DND-41 (cell line): ENCODE measurements at regions not wholly inside any gene's neighbourhood (a gene's known extent, or its start where the extent isn't known, plus 50 kb on each side); places are given as distances from the start of the nearest gene placed in this dataset.
A peak's percentile ranks its signal among the peaks of the same experiment; 100 is the strongest.
"Not testable (repeated sequence)": the region's sequence is repeated elsewhere in the genome, so short reads cannot be mapped to it uniquely, and the experiment has no call there.

Experiments used
- ATAC-seq: fragments of 200-7000 bp; cut with Tn5 transposase; 3 replicates; pipeline ENCODE4 v1.9.1; 2021; ENCODE audit warnings: low read depth; ENCODE audit not compliant: insufficient read depth
- DNase-seq: peaks from one replicate; pipeline ENCODE4 v3.0.0-alpha.2; 2020
- H2AFZ ChIP-seq: 2 replicates; pipeline ENCODE4 v1.6.0; 2012; ENCODE audit warnings: low read depth, low read length
- H3K27ac ChIP-seq: 2 replicates; pipeline ENCODE4 v1.5.1; 2012; ENCODE audit warnings: low read length, inconsistent platforms
- H3K27me3 ChIP-seq: fragments of 200-600 bp; sonication (generic); 2 replicates; pipeline ENCODE4 v1.6.0; 2012; ENCODE audit warnings: low read length, mild to moderate bottlenecking, inconsistent platforms; ENCODE audit not compliant: insufficient read depth, poor library complexity
- H3K36me3 ChIP-seq: 2 replicates; pipeline ENCODE4 v1.5.1; 2012; ENCODE audit warnings: low read length, inconsistent platforms; ENCODE audit not compliant: insufficient read depth
- H3K4me1 ChIP-seq: 2 replicates; pipeline ENCODE4 v1.5.1; 2012; ENCODE audit warnings: mild to moderate bottlenecking, low read length; ENCODE audit not compliant: insufficient read depth
- H3K4me2 ChIP-seq: 2 replicates; pipeline ENCODE4 v1.6.0; 2012; ENCODE audit warnings: mild to moderate bottlenecking, moderate library complexity, low read length, inconsistent platforms; ENCODE audit not compliant: insufficient read depth
- H3K4me3 ChIP-seq, 2 experiments: fragments of 200-600 bp in 1 of 2; shearing (Covaris generic) in 1 of 2; 2 replicates each; pipeline ENCODE4 v1.5.1; 2012 to 2016; ENCODE audit warnings: inconsistent platforms in 2 of 2, low read length in 2 of 2, mild to moderate bottlenecking in 2 of 2, low read depth in 1 of 2, moderate library complexity in 1 of 2
- H3K79me2 ChIP-seq: 2 replicates; pipeline ENCODE4 v1.6.0; 2012; ENCODE audit warnings: low read length, inconsistent platforms; ENCODE audit not compliant: insufficient read depth
- H3K9ac ChIP-seq: 2 replicates; pipeline ENCODE4 v1.6.0; 2012; ENCODE audit warnings: low read depth, mild to moderate bottlenecking, inconsistent platforms, low read length, moderate library complexity
- H3K9me3 ChIP-seq: 2 replicates; pipeline ENCODE4 v1.5.1; 2012; ENCODE audit warnings: low read length, moderate library complexity, mild to moderate bottlenecking, inconsistent platforms; ENCODE audit not compliant: insufficient read depth, severe bottlenecking
- H4K20me1 ChIP-seq: 2 replicates; pipeline ENCODE4 v1.6.0; 2012; ENCODE audit warnings: low read length; ENCODE audit not compliant: insufficient read depth
- CTCF ChIP-seq: IDR thresholded peaks from 2 replicates; pipeline ENCODE4 v1.5.1; 2012; ENCODE audit warnings: borderline replicate concordance, low read length, moderate library complexity, mild to moderate bottlenecking; ENCODE audit not compliant: poor library complexity, severe bottlenecking; ENCODE audit errors: extremely low read depth
- EZH2 ChIP-seq: IDR thresholded peaks from 3 replicates; pipeline ENCODE4 v1.6.1; 2012; ENCODE audit warnings: borderline replicate concordance, low read depth, mild to moderate bottlenecking, moderate library complexity, low read length, inconsistent platforms; ENCODE audit not compliant: severe bottlenecking

GRCh38 chr2:176424746-176425145 lies 155.5 kb downstream of the MTX2 start:
- no peaks in the 10 kb centered on the region; the same call in 1 of the 2 replicates for H3K79me2 ChIP-seq
- DNase-seq (no peak), ATAC-seq (no peak)
- no peaks in the 10 kb centered on the region for H4K20me1 ChIP-seq
- H3K36me3 ChIP-seq = no peaks in the 10 kb centered on the region
- H3K27me3 ChIP-seq = no peaks in the 10 kb centered on the region
- H3K9me3 ChIP-seq = no peaks in the 10 kb centered on the region
- no peak overlapping the region for H3K9ac ChIP-seq
- peaks cover 12% of the 10 kb centered on the region for H3K4me1 ChIP-seq
- no peak overlapping the region for H3K27ac ChIP-seq
- H3K4me2 ChIP-seq = no peak overlapping the region
- H3K4me3 ChIP-seq = no peak overlapping the region
- TF ChIP-seq CTCF = no peak
- no peak for TF ChIP-seq EZH2
- no peak overlapping the region for H2AFZ ChIP-seq

GRCh38 chr2:176427549-176427948 lies 158.3 kb downstream of the MTX2 start:
- Histone ChIP-seq H3K4me1 (peaks cover 13% of the 10 kb centered on the region), H3K4me2 (no peak overlapping the region), H3K27ac (no peak overlapping the region), H3K4me3 (no peak overlapping the region), H3K9me3 (no peaks in the 10 kb centered on the region), H3K36me3 (no peaks in the 10 kb centered on the region), H4K20me1 (no peaks in the 10 kb centered on the region), H3K9ac (no peak overlapping the region), H2AFZ (no peak overlapping the region), H3K79me2 (no peaks in the 10 kb centered on the region; the same call in 1 of the 2 replicates), H3K27me3 (no peaks in the 10 kb centered on the region)
- no peak for TF ChIP-seq EZH2
- TF ChIP-seq CTCF = no peak
- ATAC-seq (no peak), DNase-seq (no peak)

- not testable (repeated sequence) for H3K27me3 ChIP-seq, H3K9me3 ChIP-seq, DNase-seq, H3K79me2 ChIP-seq, H3K36me3 ChIP-seq, H4K20me1 ChIP-seq
- peak overlapping the region; percentile 53 for H3K4me2 ChIP-seq
- peak overlapping the region in 1 of 2 experiments; percentile 55; a peak in 2 of 4 replicates for H3K4me3 ChIP-seq
- peaks cover 13% of the 10 kb centered on the region for H3K4me1 ChIP-seq
- H2AFZ ChIP-seq = peak overlapping the region; percentile 42
- peak overlapping the region; percentile 29; the same call in 1 of the 2 replicates for H3K27ac ChIP-seq
- ATAC-seq = peak; percentile 64
- 0 out of 2 replicates have a peak overlapping the region, but pooled peaks have one; percentile 4 for H3K9ac ChIP-seq
These were observed 159.8 kb downstream of the MTX2 start for GRCh38 chr2:176428944-176429469.

- Histone ChIP-seq H3K27me3 (no peaks in the 10 kb centered on the region), H3K36me3 (no peaks in the 10 kb centered on the region), H3K27ac (no peak overlapping the region), H3K4me2 (no peak overlapping the region), H3K9ac (no peak overlapping the region), H3K4me1 (peaks cover 13% of the 10 kb centered on the region), H2AFZ (no peak overlapping the region), H3K79me2 (no peaks in the 10 kb centered on the region; the same call in 1 of the 2 replicates), H4K20me1 (no peaks in the 10 kb centered on the region), H3K4me3 (no peak overlapping the region), H3K9me3 (peaks cover 3% of the 10 kb centered on the region)
- ATAC-seq (no peak), DNase-seq (no peak)
- TF ChIP-seq CTCF = no peak
- TF ChIP-seq EZH2 = no peak
These were observed 163.2 kb downstream of the MTX2 start for GRCh38 chr2:176432434-176432833.
